ENCODE measurements at regions not wholly inside any gene's neighbourhood (a gene's known extent, or its start where the extent isn't known, plus 50 kb on each side); places are given as distances from the start of the nearest gene placed in this dataset.

DNA sequence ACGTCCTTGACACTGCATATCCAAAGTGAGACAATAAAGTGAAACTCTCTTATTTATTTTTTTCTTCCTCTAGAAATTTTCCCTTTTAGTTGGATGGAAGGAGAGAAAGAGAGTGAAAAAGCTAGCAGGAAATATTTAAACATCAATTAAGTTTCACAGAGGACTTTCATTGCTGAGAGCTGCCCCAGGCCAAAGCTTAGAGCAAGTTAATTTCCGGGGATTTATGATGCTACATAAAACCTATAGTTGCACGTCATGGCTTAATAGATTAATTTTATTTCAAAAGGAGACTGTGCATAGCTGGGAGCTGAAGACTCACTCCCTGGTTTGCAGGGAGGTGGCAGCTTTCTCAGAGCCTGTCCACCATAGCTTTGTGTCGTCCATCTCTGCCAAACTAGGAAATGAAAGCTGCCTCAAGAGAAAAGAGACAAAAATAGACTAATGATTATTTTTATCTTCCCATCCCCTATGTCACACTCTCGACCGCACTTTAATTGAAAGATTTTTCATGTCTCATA lies 323.3 kb upstream of the RAB6C start:
- TF ChIP-seq CTCF (IDR thresholded peaks at IDR 0.05; ENCODE audit: low read depth, low read length, poor library complexity, severe bottlenecking) = no peak
- TF ChIP-seq EZH2phosphoT487 (IDR thresholded peaks at IDR 0.05; ENCODE audit: borderline replicate concordance, low read length) = no peak

Data from DOHH2 (cell line).